ENCODE measurements at regions not wholly inside any gene's neighbourhood (a gene's known extent, or its start where the extent isn't known, plus 50 kb on each side); places are given as distances from the start of the nearest gene placed in this dataset.

DNA sequence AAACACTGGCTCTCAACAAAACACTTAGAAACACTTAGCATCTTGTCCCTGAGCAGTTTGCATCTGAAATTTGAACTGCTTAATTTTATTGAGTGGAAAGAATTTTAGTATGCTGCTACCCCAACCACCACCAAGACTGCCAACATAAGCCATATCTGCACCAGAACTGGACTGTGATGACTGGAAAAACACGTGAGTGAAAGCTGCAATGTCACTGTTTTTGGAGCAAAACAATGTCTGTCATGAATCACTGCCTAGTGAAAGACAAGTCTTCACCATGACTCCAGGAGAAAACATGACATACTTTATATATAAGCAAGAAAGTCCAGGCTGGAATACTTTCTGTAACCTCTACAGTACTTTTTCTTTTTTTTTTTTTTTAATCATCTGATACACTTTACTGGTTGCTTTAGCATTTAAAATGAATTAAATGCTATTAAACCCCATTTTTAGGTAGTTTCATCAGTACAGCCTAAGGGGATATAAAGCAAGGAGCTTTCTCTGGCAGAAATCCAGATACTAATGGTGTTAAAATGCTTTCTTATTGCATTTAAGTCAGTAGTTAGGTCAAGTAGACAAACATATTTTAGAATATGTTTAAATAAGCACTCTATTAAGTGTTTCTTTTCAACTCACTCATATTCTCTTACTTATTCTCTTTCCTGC is 2129.4 kb upstream of the PIK3C3 start:
- DNase-seq = peak; percentile 20

DNA sequence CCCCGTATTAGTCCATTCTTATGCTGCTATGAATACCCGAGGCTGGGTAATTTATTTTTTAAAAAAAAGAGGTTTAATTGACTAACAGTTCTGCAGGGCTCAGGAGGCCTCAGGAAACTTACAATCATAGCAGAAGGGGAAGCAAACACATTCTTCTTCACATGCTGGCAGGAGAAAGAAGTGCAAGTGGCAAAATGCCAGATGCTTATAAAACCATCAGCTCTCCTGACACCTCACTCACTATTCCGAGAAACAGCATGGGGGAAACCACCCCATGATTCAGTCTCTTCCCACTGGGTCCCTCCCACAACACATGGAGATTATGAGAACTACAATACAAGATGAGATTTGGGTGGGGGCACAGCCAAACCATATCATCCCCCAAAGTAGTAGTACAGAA is 2148.5 kb upstream of the PIK3C3 start:
- peak; percentile 32 for DNase-seq

DNA sequence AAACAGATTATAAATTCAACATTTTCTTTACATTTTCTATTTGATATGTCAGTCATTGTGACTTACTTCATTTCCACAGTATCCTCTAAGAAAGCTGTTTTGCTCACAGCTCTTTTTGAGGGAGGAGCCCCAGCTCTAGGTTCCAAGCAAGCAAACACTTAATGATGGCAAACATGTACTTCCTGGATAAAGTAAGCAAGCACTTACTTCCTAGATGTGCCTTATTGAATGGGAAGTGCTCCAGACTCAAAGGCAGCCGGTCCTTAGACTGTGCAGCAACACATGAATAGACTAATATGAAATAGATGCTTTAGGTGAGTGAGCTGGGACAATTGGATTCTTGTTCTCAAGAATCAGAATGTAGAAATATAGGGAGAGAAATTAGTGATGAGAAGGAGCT is 2149.8 kb upstream of the PIK3C3 start:
- DNase-seq = no peak

DNA sequence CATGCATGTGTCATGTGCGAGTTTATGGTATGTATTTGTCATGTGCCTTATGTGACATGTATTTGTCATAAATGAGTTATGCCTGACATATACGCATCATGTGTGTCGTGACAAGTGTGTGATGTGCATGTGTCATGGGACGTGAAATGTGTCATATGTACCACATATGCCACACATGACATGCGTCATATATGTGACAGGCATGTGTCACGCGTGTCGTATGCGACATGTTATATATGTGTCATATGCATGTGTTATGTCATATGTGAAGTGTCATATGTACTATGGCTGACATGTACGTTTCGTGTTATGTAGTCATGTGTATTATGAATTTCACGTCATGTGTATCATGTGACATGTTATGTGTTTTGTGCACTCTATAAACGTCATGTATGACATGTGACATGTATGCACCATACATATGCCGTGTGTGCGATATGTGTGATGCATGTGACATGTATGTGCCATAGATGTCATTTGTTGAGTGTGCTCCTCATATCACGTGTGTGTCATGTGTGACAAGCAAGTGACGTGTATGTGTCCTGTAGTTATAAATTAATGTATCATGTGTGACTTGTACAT is 2152.3 kb upstream of the PIK3C3 start:
- no peak for DNase-seq

DNA sequence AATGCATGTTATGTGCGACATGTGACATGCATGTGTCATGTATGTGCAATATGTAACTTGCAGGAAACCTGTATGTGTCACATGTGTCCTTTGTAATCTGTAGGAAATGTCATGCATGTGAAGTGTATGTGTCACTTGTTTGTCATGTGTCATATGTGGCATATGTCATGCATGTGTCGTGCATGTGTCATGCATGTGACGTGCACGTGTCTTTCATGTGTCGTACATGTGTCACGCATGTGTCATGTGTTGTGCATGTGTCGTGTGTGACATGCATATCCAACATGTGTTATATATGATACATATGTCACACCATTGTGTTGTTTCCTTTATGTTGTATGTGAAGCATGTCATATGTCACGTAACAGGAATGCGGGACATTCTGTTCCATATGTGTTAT is 2153.2 kb upstream of the PIK3C3 start:
- no peak for DNase-seq

DNA sequence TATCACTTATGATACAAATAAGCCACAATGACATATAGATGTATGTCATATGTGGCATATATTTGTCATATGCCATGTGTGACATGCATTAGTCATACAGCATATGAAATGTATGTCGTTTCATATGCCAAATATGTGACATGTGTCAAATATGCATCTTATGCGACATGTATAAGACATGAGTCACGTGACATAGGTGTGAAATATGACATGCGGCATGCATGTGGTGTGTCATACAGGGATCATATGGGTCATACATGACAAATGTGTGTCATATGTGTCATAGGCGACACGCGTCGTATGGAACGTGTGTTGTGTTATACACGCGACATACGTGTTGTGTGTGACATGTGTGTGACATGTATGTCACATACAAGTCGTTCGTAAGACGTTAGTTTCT is 2154.0 kb upstream of the PIK3C3 start:
- DNase-seq = no peak

DNA sequence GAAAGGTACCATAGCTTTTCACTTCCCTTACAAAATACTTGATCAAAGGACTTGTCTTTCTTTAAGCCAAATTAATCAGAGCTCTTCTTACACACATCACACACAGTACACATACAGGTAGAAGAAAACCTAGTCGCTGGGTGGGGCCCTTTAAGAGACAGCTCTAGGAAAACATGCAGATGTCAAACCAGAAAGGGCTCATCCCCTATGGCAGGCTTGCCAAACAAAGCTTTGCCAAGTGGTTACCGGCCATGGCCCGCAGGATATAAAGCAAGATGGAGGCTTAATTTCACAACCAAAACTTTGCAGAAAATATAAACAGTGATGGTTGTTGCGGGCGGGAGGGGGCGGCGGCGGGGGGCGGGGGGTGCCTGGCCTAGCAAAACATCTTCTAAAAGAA is 2156.0 kb upstream of the PIK3C3 start:
- DNase-seq = peak; percentile 60

DNA sequence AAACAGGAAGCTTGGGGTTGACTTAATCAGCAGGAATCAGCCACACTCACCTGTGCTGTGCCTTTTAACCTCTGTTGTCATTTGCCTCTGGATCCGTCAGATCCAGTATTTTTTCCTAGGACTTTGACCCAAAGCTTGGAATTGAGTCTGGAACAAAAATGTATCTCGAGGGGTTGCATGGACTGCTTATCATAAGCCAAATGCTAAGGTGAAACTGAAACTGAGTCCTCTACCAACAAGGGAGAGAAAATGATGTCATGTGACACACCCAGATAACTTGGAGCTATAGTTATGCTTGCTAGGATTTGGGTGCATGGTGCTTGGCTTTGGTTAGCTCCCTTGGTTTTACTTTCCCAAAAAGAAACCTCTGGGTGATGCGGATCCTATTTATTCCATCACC is 2158.6 kb upstream of the PIK3C3 start:
- no peak for DNase-seq

DNA sequence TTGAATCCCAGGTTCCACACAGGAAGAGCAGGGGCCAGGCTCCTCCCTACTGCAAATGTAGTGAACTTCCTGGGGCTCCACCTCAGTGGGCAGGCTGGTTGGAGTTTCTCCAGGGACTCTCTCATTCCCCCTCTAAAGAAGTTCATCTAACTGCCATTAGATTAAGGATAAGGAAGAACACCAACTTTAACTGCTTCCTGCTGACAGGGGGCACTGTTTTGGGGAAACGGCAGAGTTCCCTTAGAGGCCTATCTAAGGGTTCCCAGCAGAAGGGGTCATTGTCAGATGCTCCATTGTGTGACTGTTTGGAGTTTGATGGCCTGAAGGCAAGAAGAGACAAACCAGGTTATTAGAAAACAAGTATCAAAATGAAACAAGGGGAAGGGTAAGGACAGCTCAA is 2159.7 kb upstream of the PIK3C3 start:
- no peak for DNase-seq

DNA sequence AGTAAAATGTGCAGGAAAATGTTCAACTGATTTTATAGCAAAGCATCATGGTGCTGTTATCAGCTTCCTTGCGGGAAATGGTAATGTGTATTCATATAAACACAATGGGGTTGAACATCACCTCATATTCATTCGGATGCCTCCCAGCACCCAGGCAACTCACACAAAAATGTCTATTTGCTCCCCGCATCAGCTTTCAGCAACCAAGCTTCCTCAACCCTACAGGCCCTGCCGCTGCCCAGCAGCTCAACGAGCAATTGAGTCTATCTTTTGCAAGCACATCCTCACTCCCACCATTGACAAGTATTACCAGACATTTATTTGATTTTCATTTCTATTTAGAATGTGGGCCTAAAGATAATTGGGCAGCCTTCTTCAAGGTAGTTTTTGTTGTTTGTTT is 2161.4 kb upstream of the PIK3C3 start:
- DNase-seq = no peak

DNA sequence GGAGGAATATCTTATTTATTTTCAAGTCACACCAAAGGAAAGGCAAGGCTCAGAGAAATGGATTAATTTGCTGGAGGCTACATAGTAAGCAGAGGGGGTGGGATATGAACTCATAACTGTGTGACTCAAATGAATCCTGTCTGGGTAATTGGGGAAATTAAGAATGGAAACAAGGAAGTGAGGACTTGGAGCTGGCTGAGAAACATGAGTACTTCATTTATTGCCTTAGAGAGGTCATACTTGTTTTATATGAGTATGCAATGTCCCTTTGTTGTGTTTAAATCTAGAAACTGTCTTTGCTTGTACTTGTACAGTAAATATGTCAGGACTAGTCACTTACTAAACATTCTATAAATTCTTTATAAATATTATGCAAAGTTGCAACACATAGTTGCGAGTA is 2166.7 kb upstream of the PIK3C3 start:
- no peak for DNase-seq

DNA sequence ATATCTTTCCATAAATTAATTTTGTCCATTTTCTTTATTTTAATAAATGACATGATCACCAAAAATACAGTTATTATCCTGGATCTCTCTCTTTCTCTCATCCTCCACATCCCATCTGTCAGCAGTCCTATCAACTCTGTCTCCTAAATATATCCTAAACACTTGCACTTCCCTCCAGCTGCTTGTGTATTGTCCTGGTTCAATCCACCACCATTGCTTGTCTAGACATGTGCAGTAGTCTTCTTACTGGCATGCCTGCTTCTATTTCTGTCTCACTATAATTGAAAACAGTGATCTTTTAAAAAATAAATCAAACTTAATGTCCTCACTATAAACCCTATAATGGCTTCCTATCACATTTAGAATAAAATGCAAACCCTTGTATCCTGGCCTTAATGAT is 2168.6 kb upstream of the PIK3C3 start:
- DNase-seq = no peak

DNA sequence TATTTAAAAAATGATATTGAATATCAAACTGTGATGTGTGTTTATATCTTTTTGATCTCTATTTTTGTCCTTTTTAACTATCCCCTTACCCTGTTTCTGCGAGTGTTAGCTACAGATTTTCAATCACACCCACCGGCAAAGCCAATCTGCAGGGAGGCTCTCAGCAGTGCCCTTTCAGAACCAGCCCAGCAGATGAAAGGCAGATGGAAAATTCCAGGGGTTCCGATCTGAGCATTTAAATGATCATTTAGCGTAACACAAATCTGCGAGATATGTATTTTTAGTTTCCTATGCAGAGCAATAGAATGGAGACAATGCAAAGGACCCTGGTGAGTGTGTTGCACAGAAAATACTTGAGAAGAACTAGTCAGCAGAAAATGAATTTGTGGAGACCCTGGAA is 2170.5 kb upstream of the PIK3C3 start:
- DNase-seq = no peak

DNA sequence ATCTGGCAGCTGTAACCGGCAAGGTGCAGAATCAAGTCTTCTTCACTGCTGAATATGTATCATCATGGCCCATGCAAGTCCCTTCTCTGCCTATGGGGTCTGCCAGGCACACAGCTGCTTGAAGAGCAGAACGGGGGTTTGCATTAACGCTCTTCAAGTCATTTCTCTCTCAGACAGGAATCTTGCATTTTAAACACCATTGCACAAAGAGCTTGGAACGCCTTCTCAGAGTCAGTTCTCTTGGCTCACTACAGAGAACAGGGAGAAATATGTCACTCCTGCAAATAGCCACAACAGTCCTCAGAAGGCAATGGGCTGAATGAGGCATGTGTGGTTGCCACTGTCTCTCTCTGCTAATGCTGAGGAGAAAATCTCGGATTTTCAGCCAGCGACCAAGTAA is 2173.5 kb upstream of the PIK3C3 start:
- DNase-seq = no peak

DNA sequence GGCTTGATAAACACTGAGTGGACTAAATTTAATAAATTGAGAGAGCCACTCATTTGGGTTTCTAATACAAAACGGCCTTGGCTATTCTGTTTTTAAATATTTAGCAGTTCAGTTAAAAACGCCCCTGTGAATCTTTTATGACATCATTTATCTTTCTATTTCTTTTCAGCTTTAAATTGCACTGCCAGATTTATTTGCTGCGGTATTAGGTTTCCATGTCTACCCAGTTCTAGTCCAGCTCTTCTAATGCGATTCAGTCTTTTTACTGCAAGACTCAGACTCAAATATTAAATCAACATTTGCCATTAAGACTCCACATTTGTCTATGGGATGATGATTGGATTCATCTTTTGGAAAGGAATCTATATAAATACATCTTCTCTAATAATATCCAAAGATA is 2174.3 kb upstream of the PIK3C3 start:
- no peak for DNase-seq

DNA sequence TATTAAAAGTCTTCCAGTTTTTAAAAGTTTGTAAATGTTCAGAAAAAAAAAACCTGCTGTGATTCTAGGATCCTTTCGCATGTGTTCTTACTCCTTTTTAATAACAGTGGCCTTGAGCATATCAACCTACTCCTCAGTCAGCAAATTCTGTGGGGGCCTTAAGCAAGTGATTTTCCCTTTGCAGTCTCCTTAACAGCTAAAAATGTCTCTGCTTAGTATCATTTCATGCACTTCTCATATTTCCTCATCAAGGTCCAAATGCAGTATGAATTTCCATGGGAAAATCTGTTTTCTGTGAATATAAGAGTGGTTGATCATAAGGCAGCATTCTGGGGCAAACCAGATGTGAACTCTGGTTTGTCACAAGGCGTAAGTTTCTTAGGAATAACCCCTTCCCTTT is 2175.1 kb upstream of the PIK3C3 start:
- no peak for DNase-seq

DNA sequence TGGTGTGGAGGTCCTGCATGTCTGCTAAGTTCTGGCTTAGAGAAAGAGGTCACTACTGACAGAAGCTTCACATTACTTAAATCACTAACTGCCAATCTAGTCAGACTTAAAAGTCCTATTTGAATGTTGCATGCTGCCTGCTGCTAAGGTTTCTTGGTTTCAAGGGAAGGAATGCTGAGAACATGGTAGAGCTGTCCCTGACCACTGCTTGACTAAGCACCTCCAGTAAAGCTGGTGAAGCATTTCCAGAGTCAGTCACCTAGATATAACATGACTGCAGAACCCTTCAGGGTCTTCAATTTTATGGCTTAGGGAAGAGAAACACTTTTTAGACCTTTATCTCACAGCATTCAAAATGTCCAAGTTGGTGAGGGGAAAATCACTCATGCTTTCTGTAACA is 2178.3 kb upstream of the PIK3C3 start:
- no peak for DNase-seq

DNA sequence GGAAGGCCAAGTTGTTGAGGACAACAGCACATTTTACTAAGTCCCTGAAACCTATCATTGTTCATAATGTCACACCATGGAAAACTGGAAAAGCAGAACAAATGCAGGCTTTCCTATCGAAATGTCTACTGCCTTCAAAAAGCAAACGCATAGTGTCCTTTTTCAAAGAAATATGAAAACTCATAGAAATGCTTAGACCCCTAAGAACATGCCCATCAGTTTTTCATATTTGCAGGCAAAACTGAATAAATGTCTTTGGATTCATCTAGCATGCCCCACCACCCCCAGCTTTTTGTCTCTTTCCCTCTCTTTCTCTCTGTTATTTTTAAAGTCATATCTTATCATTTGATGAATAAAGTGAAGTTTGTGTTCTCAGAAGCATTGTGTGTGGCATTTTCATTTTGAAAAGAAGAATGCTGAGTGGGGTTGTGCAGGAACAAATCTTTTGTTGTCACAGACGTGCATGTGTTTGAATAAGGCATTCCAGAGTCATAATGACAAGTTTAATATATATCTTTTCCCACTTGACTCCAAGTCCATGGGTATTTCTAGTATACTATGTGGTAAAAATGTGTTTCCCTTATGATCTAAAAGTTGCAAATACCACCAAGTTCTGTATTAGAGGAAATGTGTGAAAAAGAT is 2180.0 kb upstream of the PIK3C3 start:
- no peak for DNase-seq

DNA sequence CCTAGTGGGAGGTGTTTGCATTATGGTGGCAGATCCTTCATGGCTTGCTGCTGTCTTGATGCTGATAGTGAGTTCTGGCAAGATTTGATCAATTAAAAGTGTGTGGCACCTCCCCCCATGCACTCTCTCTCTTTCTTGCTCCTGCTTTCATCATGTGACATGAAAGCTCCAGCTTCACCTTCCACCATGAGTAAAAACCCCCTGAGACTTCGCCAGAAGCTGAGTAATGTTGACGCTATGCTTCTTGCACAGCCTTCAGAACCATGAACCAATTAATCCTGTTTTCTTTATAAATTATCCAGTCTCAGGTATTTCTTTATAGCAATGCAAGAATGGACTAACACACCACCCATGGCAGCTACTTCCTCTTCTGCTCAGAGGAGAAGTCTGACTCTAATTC is 2181.4 kb upstream of the PIK3C3 start:
- DNase-seq = no peak

DNA sequence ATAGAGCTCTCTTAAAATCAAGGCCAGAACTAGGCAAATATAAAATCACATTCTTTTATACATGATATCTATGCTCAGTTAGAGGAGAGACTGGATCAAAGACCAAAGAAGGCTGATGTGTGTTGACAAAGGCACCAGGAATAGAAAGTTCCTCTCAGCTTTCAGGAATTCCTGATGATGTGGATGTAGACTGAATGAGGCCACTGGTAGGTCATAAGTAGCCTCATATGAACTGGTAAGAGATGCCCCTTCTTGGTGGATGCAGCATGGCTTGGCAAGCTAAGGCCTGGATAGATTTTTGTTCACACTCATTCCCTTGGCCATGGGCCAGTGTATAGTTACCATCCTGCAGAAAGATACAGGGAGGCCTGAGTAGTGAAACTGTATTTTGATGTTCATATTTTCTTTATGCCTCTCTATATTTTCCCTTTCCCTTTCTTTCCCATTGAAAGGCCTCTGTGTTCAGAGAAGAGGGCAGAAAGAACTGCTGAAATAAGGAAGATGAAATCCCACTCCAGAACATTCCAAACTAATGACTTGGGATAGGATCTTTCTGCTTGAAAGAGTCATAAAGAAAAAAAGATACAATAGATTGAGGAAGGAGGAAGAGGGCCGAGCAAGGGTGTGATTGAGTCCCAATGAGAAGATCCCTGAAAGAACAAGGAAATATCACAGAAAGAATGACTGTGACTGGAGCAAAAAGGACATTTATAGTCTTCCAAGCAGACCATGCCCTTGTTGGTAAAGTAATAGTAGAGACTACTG is 2182.7 kb upstream of the PIK3C3 start:
- no peak for DNase-seq

DNA sequence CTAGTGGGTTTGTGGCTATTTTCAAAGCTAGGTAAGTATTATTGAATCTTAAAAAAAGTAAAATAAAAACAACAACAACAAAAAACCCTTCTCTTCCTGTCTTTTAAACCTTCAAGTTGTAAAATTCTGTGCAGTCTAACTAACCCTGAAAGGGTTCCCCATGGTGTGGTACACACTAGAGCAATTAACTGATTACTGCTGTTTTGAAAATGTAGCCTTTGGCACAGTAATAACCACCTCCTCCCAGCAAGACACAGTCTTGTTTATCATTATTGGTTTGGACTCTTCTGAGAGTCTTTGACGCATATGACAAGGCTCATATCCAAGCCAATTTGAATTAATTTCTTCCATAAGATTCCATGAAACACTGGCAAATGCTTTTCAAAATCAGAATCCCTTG is 2184.6 kb upstream of the PIK3C3 start:
- DNase-seq = peak; percentile 84

DNA sequence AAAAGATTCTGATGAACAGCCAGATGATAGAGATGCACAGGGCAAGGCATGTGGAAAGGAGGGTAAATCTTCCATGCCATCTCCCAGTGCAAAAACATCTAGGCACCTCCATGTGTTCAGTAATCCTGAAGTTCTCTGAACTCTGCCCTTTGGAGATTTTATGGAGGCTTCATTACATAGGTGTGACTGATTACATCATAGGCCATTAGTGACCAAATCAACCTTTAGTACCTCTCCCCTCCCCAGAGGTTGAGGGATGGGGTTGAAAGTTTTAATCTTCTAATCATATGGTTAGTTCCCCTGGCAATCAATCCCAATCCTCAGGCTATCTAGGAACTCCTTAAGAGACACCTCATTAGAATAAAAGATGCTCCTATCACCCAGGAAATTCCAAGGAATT is 2190.2 kb upstream of the PIK3C3 start:
- no peak for DNase-seq

DNA sequence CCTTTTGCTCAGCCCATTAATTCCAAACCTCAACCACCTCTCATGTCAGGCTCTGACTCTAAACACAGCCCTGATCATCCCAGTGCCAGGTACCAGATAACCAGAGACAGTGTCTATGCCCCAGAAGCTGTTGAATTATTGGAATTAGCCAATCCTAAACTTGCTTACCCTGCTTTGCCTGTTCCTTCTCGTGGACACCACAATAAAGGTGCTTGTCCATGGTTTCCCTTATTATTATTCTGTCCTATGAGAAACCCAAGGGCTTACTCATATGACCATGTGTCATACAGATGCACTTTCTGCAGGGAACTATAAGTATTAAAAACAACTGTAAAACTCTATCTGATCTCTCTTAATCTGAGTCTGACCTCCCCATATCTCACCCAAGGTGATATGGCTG is 2193.8 kb upstream of the PIK3C3 start:
- DNase-seq = no peak

DNA sequence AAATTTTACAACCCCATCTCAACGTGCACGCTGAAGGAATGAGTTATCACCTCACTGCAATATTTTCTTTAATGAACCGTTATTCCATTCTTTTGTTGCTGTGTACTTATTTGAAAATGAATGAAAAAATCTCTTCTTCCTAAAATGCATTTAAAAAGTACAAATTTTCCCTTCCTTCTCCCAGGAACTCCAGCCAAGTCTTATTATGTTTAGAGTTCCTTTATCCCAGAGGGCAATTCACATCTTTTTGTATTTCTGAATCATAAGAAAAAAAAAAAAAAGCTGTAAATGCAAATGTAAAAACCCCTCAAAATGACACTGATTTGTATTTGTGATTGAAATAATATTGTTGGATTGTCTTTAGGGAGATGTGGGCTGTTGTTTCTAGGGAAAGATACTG is 2194.3 kb upstream of the CELF4 start:
- no peak for DNase-seq
